Keratinocyte (primary cell): ENCODE measurements at regions not wholly inside any gene's neighbourhood (a gene's known extent, or its start where the extent isn't known, plus 50 kb on each side); places are given as distances from the start of the nearest gene placed in this dataset.

Source experiments
- EZH2 ChIP-seq: IDR thresholded peaks from one replicate; pipeline ENCODE4 v1.6.1; 2012; ENCODE audit warnings: inconsistent platforms, mild to moderate bottlenecking, low read length, moderate library complexity
- TF ChIP-seq, protein P1 (sequence below), 3 experiments: IDR thresholded peaks in 1 of 3; conservative IDR thresholded peaks in 1 of 3; optimal IDR thresholded peaks in 1 of 3; 2 replicates in 2 of 3; 3 replicates in 1 of 3; pipeline versions ENCODE3 to v1.5.1; 2011; ENCODE audit warnings: low read length in 3 of 3, mild to moderate bottlenecking in 3 of 3, moderate library complexity in 2 of 3, control low read depth in 1 of 3, inconsistent platforms in 1 of 3; ENCODE audit not compliant: insufficient read depth in 2 of 3; ENCODE audit errors: extremely low read depth in 1 of 3

GRCh38 chr4:106801386-106801785 lies 234.7 kb downstream of the DKK2 start:
- TF ChIP-seq, protein P1, sequence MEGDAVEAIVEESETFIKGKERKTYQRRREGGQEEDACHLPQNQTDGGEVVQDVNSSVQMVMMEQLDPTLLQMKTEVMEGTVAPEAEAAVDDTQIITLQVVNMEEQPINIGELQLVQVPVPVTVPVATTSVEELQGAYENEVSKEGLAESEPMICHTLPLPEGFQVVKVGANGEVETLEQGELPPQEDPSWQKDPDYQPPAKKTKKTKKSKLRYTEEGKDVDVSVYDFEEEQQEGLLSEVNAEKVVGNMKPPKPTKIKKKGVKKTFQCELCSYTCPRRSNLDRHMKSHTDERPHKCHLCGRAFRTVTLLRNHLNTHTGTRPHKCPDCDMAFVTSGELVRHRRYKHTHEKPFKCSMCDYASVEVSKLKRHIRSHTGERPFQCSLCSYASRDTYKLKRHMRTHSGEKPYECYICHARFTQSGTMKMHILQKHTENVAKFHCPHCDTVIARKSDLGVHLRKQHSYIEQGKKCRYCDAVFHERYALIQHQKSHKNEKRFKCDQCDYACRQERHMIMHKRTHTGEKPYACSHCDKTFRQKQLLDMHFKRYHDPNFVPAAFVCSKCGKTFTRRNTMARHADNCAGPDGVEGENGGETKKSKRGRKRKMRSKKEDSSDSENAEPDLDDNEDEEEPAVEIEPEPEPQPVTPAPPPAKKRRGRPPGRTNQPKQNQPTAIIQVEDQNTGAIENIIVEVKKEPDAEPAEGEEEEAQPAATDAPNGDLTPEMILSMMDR (optimal IDR thresholded peaks at IDR 0.05 in 1 of 3, IDR thresholded peaks at IDR 0.05 in 1 of 3, conservative IDR thresholded peaks at IDR 0.05 in 1 of 3; ENCODE audit: extremely low read depth in 1 of 3, insufficient read depth in 2 of 3, low read length in 3 of 3) = no peak
- no peak for TF ChIP-seq EZH2
